ENCODE measurements at regions not wholly inside any gene's neighbourhood (a gene's known extent, or its start where the extent isn't known, plus 50 kb on each side); places are given as distances from the start of the nearest gene placed in this dataset.

DNA sequence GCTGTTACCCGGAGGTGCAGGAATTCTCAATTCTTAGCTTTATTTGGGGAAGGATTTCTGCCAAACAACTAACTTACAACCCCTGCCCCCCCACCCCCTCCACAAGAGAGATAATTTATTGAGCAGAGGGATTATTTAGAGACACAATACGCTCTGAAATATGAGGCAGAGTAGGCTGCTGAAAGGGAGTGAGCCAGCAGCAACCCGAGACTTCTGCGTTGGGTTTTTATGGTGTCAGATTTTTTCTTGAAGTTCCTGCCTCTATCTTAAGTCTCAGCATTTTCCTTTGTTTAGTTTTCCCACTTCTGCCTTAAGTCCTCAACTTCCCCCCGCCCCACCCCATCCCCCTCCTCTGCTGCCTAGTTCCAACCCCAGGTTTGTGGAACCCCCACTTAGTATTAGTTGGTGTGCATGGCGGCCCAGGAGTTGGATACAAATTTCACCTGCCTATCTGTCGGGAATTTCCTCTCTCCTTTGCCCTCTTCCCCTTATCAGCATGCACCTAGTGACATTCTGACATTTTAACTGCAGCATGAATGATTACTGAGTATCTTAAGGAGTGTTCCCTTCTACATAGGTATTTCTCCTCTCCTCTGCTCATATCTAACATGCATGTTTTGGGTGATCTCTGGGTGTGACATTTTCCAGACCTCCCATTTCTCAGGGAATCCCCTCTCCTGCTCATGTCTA is 1635.9 kb upstream of the LRRTM1 start:
- Histone ChIP-seq H3K27me3 (ENCODE audit: control insufficient read depth, insufficient read depth, low read length) (no peaks in the 10 kb centered on the region), H3K27ac (ENCODE audit: low read length) (no peak overlapping the region), H3K36me3 (ENCODE audit: control insufficient read depth, insufficient read depth, low read length) (no peaks in the 10 kb centered on the region), H3K4me1 (ENCODE audit: control insufficient read depth, insufficient read depth, low read length) (no peaks in the 10 kb centered on the region), H3K9me3 (ENCODE audit: control insufficient read depth, insufficient read depth, low read depth, low read length) (no peaks in the 10 kb centered on the region), H3K4me3 (ENCODE audit: low read depth in 2 of 2, low read length in 2 of 2) (no peak overlapping the region)
- ChIA-PET CTCF (no interaction called here), POLR2A (no interaction called here)
- in situ Hi-C loops (cut with HindIII; ENCODE audit: low pct_unique_long_range_greater_than_20kb, low sequenced_read_pairs) = no loop called here
- ATAC-seq (no peak), DNase-seq (ENCODE audit: low read depth, low spot score) (no peak)
- TF ChIP-seq TCF7L2 (IDR thresholded peaks at IDR 0.05; ENCODE audit: low read depth, low read length) (no peak), POLR2AphosphoS5 (IDR thresholded peaks at IDR 0.05; ENCODE audit: low read depth, low read length) (no peak), SIN3A (IDR thresholded peaks at IDR 0.05; ENCODE audit: borderline replicate concordance, insufficient read depth, low read depth, low read length) (no peak)
- TF ChIP-seq, protein P1, sequence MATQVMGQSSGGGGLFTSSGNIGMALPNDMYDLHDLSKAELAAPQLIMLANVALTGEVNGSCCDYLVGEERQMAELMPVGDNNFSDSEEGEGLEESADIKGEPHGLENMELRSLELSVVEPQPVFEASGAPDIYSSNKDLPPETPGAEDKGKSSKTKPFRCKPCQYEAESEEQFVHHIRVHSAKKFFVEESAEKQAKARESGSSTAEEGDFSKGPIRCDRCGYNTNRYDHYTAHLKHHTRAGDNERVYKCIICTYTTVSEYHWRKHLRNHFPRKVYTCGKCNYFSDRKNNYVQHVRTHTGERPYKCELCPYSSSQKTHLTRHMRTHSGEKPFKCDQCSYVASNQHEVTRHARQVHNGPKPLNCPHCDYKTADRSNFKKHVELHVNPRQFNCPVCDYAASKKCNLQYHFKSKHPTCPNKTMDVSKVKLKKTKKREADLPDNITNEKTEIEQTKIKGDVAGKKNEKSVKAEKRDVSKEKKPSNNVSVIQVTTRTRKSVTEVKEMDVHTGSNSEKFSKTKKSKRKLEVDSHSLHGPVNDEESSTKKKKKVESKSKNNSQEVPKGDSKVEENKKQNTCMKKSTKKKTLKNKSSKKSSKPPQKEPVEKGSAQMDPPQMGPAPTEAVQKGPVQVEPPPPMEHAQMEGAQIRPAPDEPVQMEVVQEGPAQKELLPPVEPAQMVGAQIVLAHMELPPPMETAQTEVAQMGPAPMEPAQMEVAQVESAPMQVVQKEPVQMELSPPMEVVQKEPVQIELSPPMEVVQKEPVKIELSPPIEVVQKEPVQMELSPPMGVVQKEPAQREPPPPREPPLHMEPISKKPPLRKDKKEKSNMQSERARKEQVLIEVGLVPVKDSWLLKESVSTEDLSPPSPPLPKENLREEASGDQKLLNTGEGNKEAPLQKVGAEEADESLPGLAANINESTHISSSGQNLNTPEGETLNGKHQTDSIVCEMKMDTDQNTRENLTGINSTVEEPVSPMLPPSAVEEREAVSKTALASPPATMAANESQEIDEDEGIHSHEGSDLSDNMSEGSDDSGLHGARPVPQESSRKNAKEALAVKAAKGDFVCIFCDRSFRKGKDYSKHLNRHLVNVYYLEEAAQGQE (IDR thresholded peaks at IDR 0.05; ENCODE audit: insufficient read depth in 1 of 2, low read depth in 2 of 2, low read length in 1 of 2) = no peak
- TF ChIP-seq, protein P2, sequence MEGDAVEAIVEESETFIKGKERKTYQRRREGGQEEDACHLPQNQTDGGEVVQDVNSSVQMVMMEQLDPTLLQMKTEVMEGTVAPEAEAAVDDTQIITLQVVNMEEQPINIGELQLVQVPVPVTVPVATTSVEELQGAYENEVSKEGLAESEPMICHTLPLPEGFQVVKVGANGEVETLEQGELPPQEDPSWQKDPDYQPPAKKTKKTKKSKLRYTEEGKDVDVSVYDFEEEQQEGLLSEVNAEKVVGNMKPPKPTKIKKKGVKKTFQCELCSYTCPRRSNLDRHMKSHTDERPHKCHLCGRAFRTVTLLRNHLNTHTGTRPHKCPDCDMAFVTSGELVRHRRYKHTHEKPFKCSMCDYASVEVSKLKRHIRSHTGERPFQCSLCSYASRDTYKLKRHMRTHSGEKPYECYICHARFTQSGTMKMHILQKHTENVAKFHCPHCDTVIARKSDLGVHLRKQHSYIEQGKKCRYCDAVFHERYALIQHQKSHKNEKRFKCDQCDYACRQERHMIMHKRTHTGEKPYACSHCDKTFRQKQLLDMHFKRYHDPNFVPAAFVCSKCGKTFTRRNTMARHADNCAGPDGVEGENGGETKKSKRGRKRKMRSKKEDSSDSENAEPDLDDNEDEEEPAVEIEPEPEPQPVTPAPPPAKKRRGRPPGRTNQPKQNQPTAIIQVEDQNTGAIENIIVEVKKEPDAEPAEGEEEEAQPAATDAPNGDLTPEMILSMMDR (IDR thresholded peaks at IDR 0.05) = no peak
- intact Hi-C loops (cut with micrococcal nuclease; ENCODE audit: unreplicated experiment) = no loop called here
- BruUV-seq (replicated peaks) = no TSS peak

DNA sequence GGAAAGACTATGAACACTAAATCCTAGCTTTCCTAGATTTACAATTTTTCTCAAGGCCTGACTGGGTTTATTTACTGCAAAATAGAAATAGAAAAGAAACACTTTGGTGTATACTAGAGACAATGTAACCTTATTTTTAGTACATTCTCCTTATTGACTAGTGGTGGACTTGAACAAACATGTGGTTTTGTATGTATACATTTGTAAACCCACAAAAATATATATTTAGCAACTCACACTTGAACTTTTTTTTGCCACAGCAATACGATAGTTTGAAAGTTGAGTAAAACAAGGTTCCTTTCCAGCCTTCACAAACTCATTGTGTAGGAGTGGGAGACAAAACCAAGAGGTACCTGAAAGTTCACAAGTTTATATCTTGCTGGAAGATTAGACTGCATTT is 1633.4 kb upstream of the LRRTM1 start:
- intact Hi-C loops (cut with micrococcal nuclease; ENCODE audit: unreplicated experiment) (no loop called here), in situ Hi-C loops (cut with HindIII; ENCODE audit: low pct_unique_long_range_greater_than_20kb, low sequenced_read_pairs) (no loop called here)
- TF ChIP-seq, protein P1 (IDR thresholded peaks at IDR 0.05; ENCODE audit: insufficient read depth in 1 of 2, low read depth in 2 of 2, low read length in 1 of 2) = no peak
- TF ChIP-seq SIN3A (IDR thresholded peaks at IDR 0.05; ENCODE audit: borderline replicate concordance, insufficient read depth, low read depth, low read length) (no peak), TCF7L2 (IDR thresholded peaks at IDR 0.05; ENCODE audit: low read depth, low read length) (no peak), POLR2AphosphoS5 (IDR thresholded peaks at IDR 0.05; ENCODE audit: low read depth, low read length) (no peak)
- TF ChIP-seq, protein P2 (IDR thresholded peaks at IDR 0.05) = no peak
- Histone ChIP-seq H3K27ac (ENCODE audit: low read length) (no peak overlapping the region), H3K27me3 (ENCODE audit: control insufficient read depth, insufficient read depth, low read length) (no peaks in the 10 kb centered on the region), H3K36me3 (ENCODE audit: control insufficient read depth, insufficient read depth, low read length) (no peaks in the 10 kb centered on the region), H3K4me1 (ENCODE audit: control insufficient read depth, insufficient read depth, low read length) (no peaks in the 10 kb centered on the region), H3K9me3 (ENCODE audit: control insufficient read depth, insufficient read depth, low read depth, low read length) (no peaks in the 10 kb centered on the region), H3K4me3 (ENCODE audit: low read depth in 2 of 2, low read length in 2 of 2) (no peak overlapping the region)
- POLR2A ChIA-PET = no interaction called here
- ATAC-seq (no peak), DNase-seq (ENCODE audit: low read depth, low spot score) (no peak)
- BruUV-seq (replicated peaks) = no TSS peak
- CTCF ChIA-PET = no interaction called here

Data from Panc1 (cell line).